ENCODE measurements at regions not wholly inside any gene's neighbourhood (a gene's known extent, or its start where the extent isn't known, plus 50 kb on each side); places are given as distances from the start of the nearest gene placed in this dataset.
"Not testable (repeated sequence)": the region's sequence is repeated elsewhere in the genome, so short reads cannot be mapped to it uniquely, and the experiment has no call there.

GRCh38 chr12:116666305-116666673, 71.6 kb downstream of the SPRING1 start:
- no peak overlapping the region for H3K9ac ChIP-seq (ENCODE audit: low read length)
- no peak overlapping the region for H3K27ac ChIP-seq (ENCODE audit: low read depth, low read length)

GRCh38 chr12:116665666-116666304, 72.1 kb downstream of the SPRING1 start:
- H3K4me1 ChIP-seq (ENCODE audit: insufficient read depth, low read length), result no peaks in the 10 kb centered on the region
- H3K27me3 ChIP-seq (ENCODE audit: control insufficient read depth in 1 of 2, insufficient read depth in 2 of 2, low read length in 2 of 2), result no peaks in the 10 kb centered on the region
- H3K4me3 ChIP-seq (ENCODE audit: low read depth in 1 of 2, low read length in 2 of 2), result no peak overlapping the region
- H3K36me3 ChIP-seq (ENCODE audit: insufficient read depth, low read length), result no peaks in the 10 kb centered on the region
- no peak overlapping the region for H3K9ac ChIP-seq (ENCODE audit: low read length)
- no peaks in the 10 kb centered on the region for H3K9me3 ChIP-seq (ENCODE audit: low read length)
- no peak overlapping the region for H3K27ac ChIP-seq (ENCODE audit: low read depth, low read length)

More at GRCh38 chr12:116666305-116666673, 71.6 kb downstream of the SPRING1 start:
- Histone ChIP-seq H3K27me3 (ENCODE audit: control insufficient read depth in 1 of 2, insufficient read depth in 2 of 2, low read length in 2 of 2) (no peaks in the 10 kb centered on the region), H3K36me3 (ENCODE audit: insufficient read depth, low read length) (no peaks in the 10 kb centered on the region), H3K4me3 (ENCODE audit: low read depth in 1 of 2, low read length in 2 of 2) (no peak overlapping the region), H3K9me3 (ENCODE audit: low read length) (no peaks in the 10 kb centered on the region), H3K4me1 (ENCODE audit: insufficient read depth, low read length) (no peaks in the 10 kb centered on the region)

GRCh38 chr12:116664085-116664484, 73.8 kb downstream of the SPRING1 start:
- Histone ChIP-seq H3K4me3 (ENCODE audit: low read depth in 1 of 2, low read length in 2 of 2) (no peak overlapping the region), H3K9me3 (ENCODE audit: low read length) (no peaks in the 10 kb centered on the region), H3K4me1 (ENCODE audit: insufficient read depth, low read length) (no peaks in the 10 kb centered on the region), H3K9ac (ENCODE audit: low read length) (no peak overlapping the region), H3K27me3 (ENCODE audit: control insufficient read depth in 1 of 2, insufficient read depth in 2 of 2, low read length in 2 of 2) (no peaks in the 10 kb centered on the region), H3K27ac (ENCODE audit: low read depth, low read length) (no peak overlapping the region), H3K36me3 (ENCODE audit: insufficient read depth, low read length) (no peaks in the 10 kb centered on the region)

- Histone ChIP-seq H3K4me3 (ENCODE audit: low read depth in 1 of 2, low read length in 2 of 2) (no peak overlapping the region), H3K27ac (ENCODE audit: low read depth, low read length) (no peak overlapping the region), H3K36me3 (ENCODE audit: insufficient read depth, low read length) (no peaks in the 10 kb centered on the region)
These were observed 75.2 kb downstream of the SPRING1 start for GRCh38 chr12:116662612-116663144.

GRCh38 chr12:116661341-116661740, 76.5 kb downstream of the SPRING1 start:
- Histone ChIP-seq H3K4me3 (ENCODE audit: low read depth in 1 of 2, low read length in 2 of 2) (no peak overlapping the region), H3K27ac (ENCODE audit: low read depth, low read length) (no peak overlapping the region), H3K27me3 (ENCODE audit: control insufficient read depth in 1 of 2, insufficient read depth in 2 of 2, low read length in 2 of 2) (no peaks in the 10 kb centered on the region), H3K36me3 (ENCODE audit: insufficient read depth, low read length) (no peaks in the 10 kb centered on the region), H3K4me1 (ENCODE audit: insufficient read depth, low read length) (peaks cover 8% of the 10 kb centered on the region), H3K9me3 (ENCODE audit: low read length) (no peaks in the 10 kb centered on the region), H3K9ac (ENCODE audit: low read length) (no peak overlapping the region)

More at GRCh38 chr12:116662612-116663144, 75.2 kb downstream of the SPRING1 start:
- H3K4me1 ChIP-seq (ENCODE audit: insufficient read depth, low read length), result peaks cover 8% of the 10 kb centered on the region
- no peaks in the 10 kb centered on the region for H3K9me3 ChIP-seq (ENCODE audit: low read length)
- H3K27me3 ChIP-seq (ENCODE audit: control insufficient read depth in 1 of 2, insufficient read depth in 2 of 2, low read length in 2 of 2), result no peaks in the 10 kb centered on the region
- H3K9ac ChIP-seq (ENCODE audit: low read length), result no peak overlapping the region

- not testable (repeated sequence) for H3K9ac ChIP-seq (ENCODE audit: low read length); H3K4me3 ChIP-seq (ENCODE audit: low read depth in 1 of 2, low read length in 2 of 2)
These were observed 77.1 kb downstream of the SPRING1 start for GRCh38 chr12:116660740-116661139.

GRCh38 chr12:116659771-116660481, 77.9 kb downstream of the SPRING1 start:
- H3K9me3 ChIP-seq (ENCODE audit: low read length), result no peaks in the 10 kb centered on the region

More at GRCh38 chr12:116660740-116661139, 77.1 kb downstream of the SPRING1 start:
- not testable (repeated sequence) for H3K9me3 ChIP-seq (ENCODE audit: low read length); H3K27me3 ChIP-seq (ENCODE audit: control insufficient read depth in 1 of 2, insufficient read depth in 2 of 2, low read length in 2 of 2); H3K36me3 ChIP-seq (ENCODE audit: insufficient read depth, low read length); H3K4me1 ChIP-seq (ENCODE audit: insufficient read depth, low read length); H3K27ac ChIP-seq (ENCODE audit: low read depth, low read length)

GRCh38 chr12:116657921-116658495, 79.9 kb downstream of the SPRING1 start:
- no peak overlapping the region for H3K9ac ChIP-seq (ENCODE audit: low read length)
- H3K4me3 ChIP-seq (ENCODE audit: low read depth in 1 of 2, low read length in 2 of 2), result peak overlapping the region in 1 of 2 donors; percentile 47
- H3K27ac ChIP-seq (ENCODE audit: low read depth, low read length), result peak overlapping the region; percentile 42
- no peaks in the 10 kb centered on the region for H3K9me3 ChIP-seq (ENCODE audit: low read length)
- peaks cover 15% of the 10 kb centered on the region for H3K4me1 ChIP-seq (ENCODE audit: insufficient read depth, low read length)
- no peaks in the 10 kb centered on the region for H3K27me3 ChIP-seq (ENCODE audit: control insufficient read depth in 1 of 2, insufficient read depth in 2 of 2, low read length in 2 of 2)
- H3K36me3 ChIP-seq (ENCODE audit: insufficient read depth, low read length), result no peaks in the 10 kb centered on the region

More at GRCh38 chr12:116659771-116660481, 77.9 kb downstream of the SPRING1 start:
- H3K9ac ChIP-seq (ENCODE audit: low read length), result no peak overlapping the region
- H3K36me3 ChIP-seq (ENCODE audit: insufficient read depth, low read length), result no peaks in the 10 kb centered on the region
- H3K27ac ChIP-seq (ENCODE audit: low read depth, low read length), result no peak overlapping the region
- H3K4me3 ChIP-seq (ENCODE audit: low read depth in 1 of 2, low read length in 2 of 2), result no peak overlapping the region
- H3K4me1 ChIP-seq (ENCODE audit: insufficient read depth, low read length), result peaks cover 8% of the 10 kb centered on the region
- no peaks in the 10 kb centered on the region for H3K27me3 ChIP-seq (ENCODE audit: control insufficient read depth in 1 of 2, insufficient read depth in 2 of 2, low read length in 2 of 2)

GRCh38 chr12:116656306-116656705, 81.6 kb downstream of the SPRING1 start:
- H3K27ac ChIP-seq (ENCODE audit: low read depth, low read length), result no peak overlapping the region
- no peak overlapping the region for H3K4me3 ChIP-seq (ENCODE audit: low read depth in 1 of 2, low read length in 2 of 2)
- H3K27me3 ChIP-seq (ENCODE audit: control insufficient read depth in 1 of 2, insufficient read depth in 2 of 2, low read length in 2 of 2), result no peaks in the 10 kb centered on the region
- peaks cover 15% of the 10 kb centered on the region for H3K4me1 ChIP-seq (ENCODE audit: insufficient read depth, low read length)
- no peaks in the 10 kb centered on the region for H3K36me3 ChIP-seq (ENCODE audit: insufficient read depth, low read length)
- no peaks in the 10 kb centered on the region for H3K9me3 ChIP-seq (ENCODE audit: low read length)
- H3K9ac ChIP-seq (ENCODE audit: low read length), result no peak overlapping the region

GRCh38 chr12:116654226-116654743, 83.6 kb downstream of the SPRING1 start:
- Histone ChIP-seq H3K27me3 (ENCODE audit: control insufficient read depth in 1 of 2, insufficient read depth in 2 of 2, low read length in 2 of 2) (no peaks in the 10 kb centered on the region), H3K36me3 (ENCODE audit: insufficient read depth, low read length) (no peaks in the 10 kb centered on the region), H3K27ac (ENCODE audit: low read depth, low read length) (no peak overlapping the region), H3K9ac (ENCODE audit: low read length) (no peak overlapping the region), H3K4me3 (ENCODE audit: low read depth in 1 of 2, low read length in 2 of 2) (no peak overlapping the region), H3K9me3 (ENCODE audit: low read length) (no peaks in the 10 kb centered on the region), H3K4me1 (ENCODE audit: insufficient read depth, low read length) (peaks cover 15% of the 10 kb centered on the region)

- H3K27me3 ChIP-seq (ENCODE audit: control insufficient read depth in 1 of 2, insufficient read depth in 2 of 2, low read length in 2 of 2), result no peaks in the 10 kb centered on the region
- H3K4me3 ChIP-seq (ENCODE audit: low read depth in 1 of 2, low read length in 2 of 2), result no peak overlapping the region
- H3K27ac ChIP-seq (ENCODE audit: low read depth, low read length), result no peak overlapping the region
- no peaks in the 10 kb centered on the region for H3K36me3 ChIP-seq (ENCODE audit: insufficient read depth, low read length)
- no peaks in the 10 kb centered on the region for H3K9me3 ChIP-seq (ENCODE audit: low read length)
- H3K4me1 ChIP-seq (ENCODE audit: insufficient read depth, low read length), result peaks cover 6% of the 10 kb centered on the region
- H3K9ac ChIP-seq (ENCODE audit: low read length), result no peak overlapping the region
These were observed 86.8 kb downstream of the SPRING1 start for GRCh38 chr12:116651089-116651488.
